Tibial nerve (tissue), 4 donors: ENCODE measurements at regions not wholly inside any gene's neighbourhood (a gene's known extent, or its start where the extent isn't known, plus 50 kb on each side); places are given as distances from the start of the nearest gene placed in this dataset.

Experiments used
- DNase-seq, 2 donors: peaks; one replicate each; pipeline ENCODE4 v3.0.0-alpha.2; 2019; ENCODE audit warnings: low spot score in 2 of 2
- H3K27ac ChIP-seq, 4 donors: fragments of 200-600 bp; sonication (generic) in 3 of 4; one replicate each; pipeline ENCODE4 v1.5.1; 2017 to 2019; ENCODE audit warnings: mild to moderate bottlenecking in 1 of 4
- H3K27me3 ChIP-seq, 2 donors: fragments of 200-600 bp; sonication (generic) in 1 of 2; one replicate each; pipeline versions ENCODE4 v1.5.1 to v1.6.0; 2017 to 2019
- H3K36me3 ChIP-seq, 3 donors: fragments of 200-600 bp; sonication (generic); one replicate each; pipeline ENCODE4 v1.5.1; 2018 to 2019
- H3K4me1 ChIP-seq, 4 donors: fragments of 200-600 bp; sonication (generic) in 3 of 4; one replicate each; pipeline ENCODE4 v1.5.1; 2017 to 2019
- H3K4me3 ChIP-seq, 4 donors: fragments of 200-600 bp; sonication (generic) in 3 of 4; one replicate each; pipeline ENCODE4 v1.5.1; 2017 to 2019; ENCODE audit warnings: mild to moderate bottlenecking in 1 of 4, moderate library complexity in 1 of 4
- H3K9me3 ChIP-seq, 4 donors: fragments of 200-600 bp; sonication (generic) in 3 of 4; one replicate each; pipeline ENCODE4 v1.5.1; 2017 to 2019
- EP300 ChIP-seq, 2 donors: sonication (generic); formaldehyde crosslinking; IDR thresholded peaks; one replicate each; pipeline ENCODE4 v1.6.1; 2017; ENCODE audit warnings: antibody characterized with exemption in 2 of 2, mild to moderate bottlenecking in 1 of 2
- POLR2A ChIP-seq, 2 donors: fragments of 450-650 bp; IDR thresholded peaks; one replicate each; pipeline ENCODE4 v1.6.1; 2017; ENCODE audit warnings: antibody characterized with exemption in 2 of 2, mild to moderate bottlenecking in 2 of 2, moderate library complexity in 2 of 2
- WGBS, 2 donors: methylation state at CpG; one replicate each; pipeline ENCODE4 v1.1.5; 2018; 5-methylcytosine and 5-hydroxymethylcytosine counted together
- TF ChIP-seq, protein P1 (sequence below), 5 experiments: fragments of 200-600 bp in 3 of 5; fragments of 450-650 bp in 2 of 5; sonication (generic) in 3 of 5; IDR thresholded peaks; one replicate each; pipeline ENCODE4 v1.5.1; 2016 to 2019; ENCODE audit warnings: antibody characterized with exemption in 5 of 5, mild to moderate bottlenecking in 3 of 5, moderate library complexity in 2 of 5

DNA sequence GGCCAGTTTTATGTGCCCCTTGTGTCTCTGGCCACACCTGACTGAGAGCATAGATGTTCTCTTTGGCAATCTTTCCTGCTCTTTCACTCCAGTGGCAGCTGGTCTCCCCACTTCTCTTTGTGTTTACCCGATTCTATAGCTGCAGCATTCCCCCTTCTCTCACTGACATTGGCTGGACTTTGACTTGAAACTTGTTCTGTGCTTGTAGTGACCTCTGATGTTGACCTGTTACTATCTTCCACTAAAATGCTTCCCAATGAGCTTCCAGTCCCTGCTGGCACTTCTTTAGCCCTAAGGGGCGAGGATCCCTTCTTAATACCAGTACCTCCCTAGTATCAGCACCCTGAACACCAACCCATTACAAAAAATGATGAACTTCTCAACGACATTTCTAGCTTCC is 653.3 kb downstream of the LTN1 start:
- 68 to 72% methylated on average over 3 of the region's 3 CpGs for WGBS, 2 donors
- TF ChIP-seq, protein P1, sequence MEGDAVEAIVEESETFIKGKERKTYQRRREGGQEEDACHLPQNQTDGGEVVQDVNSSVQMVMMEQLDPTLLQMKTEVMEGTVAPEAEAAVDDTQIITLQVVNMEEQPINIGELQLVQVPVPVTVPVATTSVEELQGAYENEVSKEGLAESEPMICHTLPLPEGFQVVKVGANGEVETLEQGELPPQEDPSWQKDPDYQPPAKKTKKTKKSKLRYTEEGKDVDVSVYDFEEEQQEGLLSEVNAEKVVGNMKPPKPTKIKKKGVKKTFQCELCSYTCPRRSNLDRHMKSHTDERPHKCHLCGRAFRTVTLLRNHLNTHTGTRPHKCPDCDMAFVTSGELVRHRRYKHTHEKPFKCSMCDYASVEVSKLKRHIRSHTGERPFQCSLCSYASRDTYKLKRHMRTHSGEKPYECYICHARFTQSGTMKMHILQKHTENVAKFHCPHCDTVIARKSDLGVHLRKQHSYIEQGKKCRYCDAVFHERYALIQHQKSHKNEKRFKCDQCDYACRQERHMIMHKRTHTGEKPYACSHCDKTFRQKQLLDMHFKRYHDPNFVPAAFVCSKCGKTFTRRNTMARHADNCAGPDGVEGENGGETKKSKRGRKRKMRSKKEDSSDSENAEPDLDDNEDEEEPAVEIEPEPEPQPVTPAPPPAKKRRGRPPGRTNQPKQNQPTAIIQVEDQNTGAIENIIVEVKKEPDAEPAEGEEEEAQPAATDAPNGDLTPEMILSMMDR (IDR thresholded peaks at IDR 0.05): no peak
- no peak for TF ChIP-seq EP300 (IDR thresholded peaks at IDR 0.05)
- TF ChIP-seq POLR2A (IDR thresholded peaks at IDR 0.05): no peak
- H3K27ac ChIP-seq: peak overlapping the region in 1 of 4 donors; percentile 57

DNA sequence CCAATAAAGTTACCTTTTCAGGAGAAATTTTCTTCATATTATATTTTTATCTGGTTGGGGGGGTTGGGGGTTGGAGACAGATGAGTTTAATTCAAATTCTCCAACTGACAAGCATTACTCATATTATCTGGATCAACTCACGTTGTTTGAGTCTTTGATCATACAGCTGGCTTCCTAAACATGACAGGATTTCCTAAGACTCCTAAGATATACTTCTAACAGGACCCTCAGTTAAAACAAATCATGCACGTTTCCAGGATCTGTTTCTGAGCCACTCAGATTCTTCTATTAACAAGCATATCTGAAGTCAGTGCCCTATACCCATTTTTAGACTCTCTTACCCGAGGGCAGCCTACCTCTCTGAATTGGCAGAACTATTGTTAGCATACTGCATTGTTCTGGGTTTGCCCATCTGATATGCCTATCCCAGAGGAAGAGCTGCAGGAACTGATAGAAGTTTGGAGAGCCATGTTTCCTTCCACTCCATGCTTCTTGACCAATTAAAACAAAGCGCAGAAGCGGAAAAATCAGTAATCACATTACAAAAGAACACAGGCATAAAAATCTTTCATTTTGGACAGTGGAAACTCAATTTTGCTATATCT is 653.9 kb downstream of the LTN1 start:
- Histone ChIP-seq H3K4me1 (peaks cover 0 to 31% (median 0%) of the 10 kb centered on the region in 4 donors), H3K27ac (peak overlapping the region in 1 of 4 donors; percentile 57), H3K27me3 (no peaks in the 10 kb centered on the region), H3K36me3 (no peaks in the 10 kb centered on the region), H3K9me3 (no peaks in the 10 kb centered on the region), H3K4me3 (no peak overlapping the region)
- TF ChIP-seq EP300 (IDR thresholded peaks at IDR 0.05): peak in 1 of 2 donors; percentile 54
- TF ChIP-seq, protein P1 (IDR thresholded peaks at IDR 0.05): no peak
- WGBS, 2 donors: 62 to 70% methylated on average over 5 of the region's 5 CpGs
- no peak for DNase-seq

More for the DNA sequence above, 653.3 kb downstream of the LTN1 start:
- H3K36me3 ChIP-seq: no peaks in the 10 kb centered on the region
- no peak for DNase-seq
- peaks cover 0 to 33% (median 0%) of the 10 kb centered on the region in 4 donors for H3K4me1 ChIP-seq
- H3K4me3 ChIP-seq: no peak overlapping the region
- no peaks in the 10 kb centered on the region for H3K27me3 ChIP-seq
- no peaks in the 10 kb centered on the region for H3K9me3 ChIP-seq

DNA sequence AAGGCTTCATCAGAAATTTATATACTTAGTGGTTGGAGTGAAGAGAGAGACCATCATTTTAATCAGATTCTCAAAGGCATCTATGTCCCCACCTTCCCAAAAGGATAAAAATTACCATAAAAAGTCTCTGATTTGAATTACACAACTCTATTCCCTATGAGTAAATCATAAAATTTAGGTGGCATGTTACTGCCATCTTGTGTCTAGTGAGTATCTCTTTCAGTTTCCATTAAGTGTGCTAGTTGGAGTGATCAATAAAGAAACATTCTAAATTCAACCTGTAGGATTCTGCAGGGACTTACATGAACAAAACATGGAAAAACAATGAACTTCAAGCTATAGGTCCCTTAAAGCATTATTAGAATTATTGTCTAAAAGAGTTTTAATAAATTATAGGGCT is 655.4 kb downstream of the LTN1 start:
- Histone ChIP-seq H3K27ac (no peak overlapping the region), H3K27me3 (no peaks in the 10 kb centered on the region), H3K36me3 (no peaks in the 10 kb centered on the region), H3K4me1 (peaks cover 0 to 37% (median 0%) of the 10 kb centered on the region in 4 donors), H3K4me3 (no peak overlapping the region), H3K9me3 (no peaks in the 10 kb centered on the region)
- DNase-seq: no peak
- TF ChIP-seq EP300 (IDR thresholded peaks at IDR 0.05) (no peak), POLR2A (IDR thresholded peaks at IDR 0.05) (no peak)
- TF ChIP-seq, protein P1 (IDR thresholded peaks at IDR 0.05): peak in 4 of 5 experiments; percentile 10 to 37 (median 25)

DNA sequence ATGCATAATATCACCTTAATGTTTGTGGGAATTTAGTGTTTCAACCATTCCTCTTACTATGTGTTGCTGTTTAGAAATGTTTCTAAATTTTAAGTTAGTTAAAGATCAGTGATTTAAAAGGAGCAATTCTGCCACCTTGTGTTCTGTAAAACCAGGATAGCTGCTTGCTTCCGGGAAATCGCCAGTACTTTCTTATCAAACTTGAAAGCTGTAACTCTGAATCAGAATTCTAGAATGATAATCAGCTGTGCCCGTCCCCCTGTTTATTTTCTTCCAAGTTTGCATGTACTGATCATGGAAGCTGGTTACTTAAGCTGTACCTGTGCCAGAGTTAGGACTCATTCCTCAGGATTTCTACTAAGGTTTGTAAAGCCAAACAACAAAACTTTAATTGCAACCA is 656.4 kb downstream of the LTN1 start:
- no peak for DNase-seq
- Histone ChIP-seq H3K9me3 (no peaks in the 10 kb centered on the region), H3K27ac (peak overlapping the region in 1 of 4 donors; percentile 44), H3K27me3 (no peaks in the 10 kb centered on the region), H3K4me1 (peaks cover 0 to 37% (median 0%) of the 10 kb centered on the region in 4 donors), H3K4me3 (no peak overlapping the region), H3K36me3 (no peaks in the 10 kb centered on the region)
- 3 to 5% methylated on average over 3 of the region's 3 CpGs for WGBS, 2 donors
- TF ChIP-seq POLR2A (IDR thresholded peaks at IDR 0.05) (no peak), EP300 (IDR thresholded peaks at IDR 0.05) (peak in 1 of 2 donors; percentile 19)
- TF ChIP-seq, protein P1 (IDR thresholded peaks at IDR 0.05): peak; percentile 21 to 68 (median 33)

DNA sequence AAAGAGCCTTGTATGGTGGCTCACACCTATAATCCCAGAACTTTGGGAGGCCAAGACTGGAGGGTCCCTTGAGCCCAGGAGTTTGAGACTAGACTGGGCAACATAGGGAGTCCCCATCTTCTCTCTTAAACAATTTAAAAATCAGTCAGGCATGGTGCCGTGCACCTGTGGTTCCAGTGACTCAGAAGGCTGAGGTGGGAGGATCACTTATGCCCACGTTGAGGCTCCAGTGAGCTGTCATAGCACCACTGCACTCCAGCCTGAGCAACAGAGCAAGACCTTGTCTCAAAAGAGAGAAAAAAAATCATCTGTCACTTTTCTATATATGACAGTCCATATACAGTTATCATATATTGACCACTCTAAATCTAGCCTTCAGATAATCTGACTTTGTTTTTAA is 658.3 kb downstream of the LTN1 start:
- H3K9me3 ChIP-seq: no peaks in the 10 kb centered on the region
- TF ChIP-seq, protein P1 (IDR thresholded peaks at IDR 0.05): no peak
- TF ChIP-seq POLR2A (IDR thresholded peaks at IDR 0.05) (no peak), EP300 (IDR thresholded peaks at IDR 0.05) (no peak)
- no peak overlapping the region for H3K4me3 ChIP-seq
- H3K36me3 ChIP-seq: no peaks in the 10 kb centered on the region
- WGBS, 2 donors: 87 to 88% methylated on average over 2 of the region's 2 CpGs
- DNase-seq: no peak
- no peaks in the 10 kb centered on the region for H3K27me3 ChIP-seq
- H3K4me1 ChIP-seq: peaks cover 0 to 32% (median 0%) of the 10 kb centered on the region in 4 donors
- no peak overlapping the region for H3K27ac ChIP-seq
